Activated T-cell treated with anti-CD3 and anti-CD28 coated beads, Interleukin-2, amount 50 U/mL, for 48 hours (primary cell): ENCODE measurements at regions not wholly inside any gene's neighbourhood (a gene's known extent, or its start where the extent isn't known, plus 50 kb on each side); places are given as distances from the start of the nearest gene placed in this dataset.

Experiments
- DNase-seq, 2 experiments: peaks; one replicate each; pipeline ENCODE4 v3.0.0-alpha.2; 2020

- peak; percentile 80 to 81 for DNase-seq
Measured at GRCh38 chr17:77666881-77667395, 291.6 kb upstream of the TNRC6C start.

GRCh38 chr17:77667478-77667877 is 291.0 kb upstream of the TNRC6C start:
- DNase-seq: no peak

- DNase-seq: no peak
Measured at GRCh38 chr17:77668518-77668917, 290.0 kb upstream of the TNRC6C start.

GRCh38 chr17:77670173-77670572 is 288.3 kb upstream of the TNRC6C start:
- no peak for DNase-seq

GRCh38 chr17:77674358-77674757 is 284.1 kb upstream of the TNRC6C start:
- DNase-seq: no peak

- no peak for DNase-seq
Measured at GRCh38 chr17:77675411-77675810, 283.1 kb upstream of the TNRC6C start.

- no peak for DNase-seq
Measured at GRCh38 chr17:77675816-77676215, 282.7 kb upstream of the TNRC6C start.

- no peak for DNase-seq
Measured at GRCh38 chr17:77676237-77676661, 282.3 kb upstream of the TNRC6C start.

GRCh38 chr17:77677211-77677610 is 281.3 kb upstream of the TNRC6C start:
- DNase-seq: no peak

- DNase-seq: no peak
Measured at GRCh38 chr17:77677630-77678029, 280.9 kb upstream of the TNRC6C start.

GRCh38 chr17:77679589-77679988 is 278.9 kb upstream of the TNRC6C start:
- DNase-seq: no peak

- DNase-seq: no peak
Measured at GRCh38 chr17:77681861-77682260, 276.6 kb upstream of the TNRC6C start.

GRCh38 chr17:77684803-77685798 is 273.4 kb upstream of the TNRC6C start:
- DNase-seq: no peak

- DNase-seq: no peak
Measured at GRCh38 chr17:77685881-77686486, 272.5 kb upstream of the TNRC6C start.

- no peak for DNase-seq
Measured at GRCh38 chr17:77686903-77687302, 271.6 kb upstream of the TNRC6C start.

- no peak for DNase-seq
Measured at GRCh38 chr17:77687417-77687816, 271.1 kb upstream of the TNRC6C start.

GRCh38 chr17:77687921-77688320 is 270.6 kb upstream of the TNRC6C start:
- no peak for DNase-seq

- DNase-seq: no peak
Measured at GRCh38 chr17:77688369-77688768, 270.1 kb upstream of the TNRC6C start.

GRCh38 chr17:77690271-77691161 is 268.0 kb upstream of the TNRC6C start:
- DNase-seq: peak in 1 of 2 experiments; percentile 22

GRCh38 chr17:77691216-77692085 is 267.1 kb upstream of the TNRC6C start:
- peak in 1 of 2 experiments; percentile 11 for DNase-seq

- DNase-seq: peak; percentile 26 to 36
Measured at GRCh38 chr17:77692571-77693161, 265.8 kb upstream of the TNRC6C start.
